Prostate gland (tissue), 2 donors: ENCODE measurements at regions not wholly inside any gene's neighbourhood (a gene's known extent, or its start where the extent isn't known, plus 50 kb on each side); places are given as distances from the start of the nearest gene placed in this dataset.
"Not testable (repeated sequence)": the region's sequence is repeated elsewhere in the genome, so short reads cannot be mapped to it uniquely, and the experiment has no call there.

Source experiments
- DNase-seq: peaks from one replicate; pipeline ENCODE4 v3.0.0-alpha.2; 2019; ENCODE audit warnings: low spot score
- H3K27ac ChIP-seq, 2 donors: fragments of 200-600 bp; sonication (generic); 2 replicates each; pipeline ENCODE4 v1.5.1; 2017 to 2019
- H3K27me3 ChIP-seq: fragments of 200-600 bp; sonication (generic); replicated peaks from 2 replicates; pipeline ENCODE4 v1.5.1; 2019; ENCODE audit not compliant: insufficient read depth
- H3K36me3 ChIP-seq, 2 donors: fragments of 200-600 bp; sonication (generic); 1 replicate in 1 of 2; 2 replicates in 1 of 2; pipeline versions ENCODE4 v1.5.1 to v1.8.1; 2017 to 2019
- H3K4me1 ChIP-seq: fragments of 200-600 bp; sonication (generic); replicated peaks from 2 replicates; pipeline ENCODE4 v1.5.1; 2019
- H3K4me3 ChIP-seq, 2 donors: fragments of 200-600 bp; sonication (generic); 2 replicates each; pipeline ENCODE4 v1.5.1; 2017 to 2019
- H3K9me3 ChIP-seq: fragments of 200-600 bp; sonication (generic); 2 replicates; pipeline ENCODE4 v1.5.1; 2017
- POLR2A ChIP-seq: fragments of 450-650 bp; IDR thresholded peaks from one replicate; pipeline ENCODE4 v1.6.1; 2016; ENCODE audit warnings: antibody characterized with exemption, mild to moderate bottlenecking
- POLR2AphosphoS5 ChIP-seq: sonication (generic); formaldehyde crosslinking; IDR thresholded peaks from one replicate; pipeline ENCODE4 v1.6.1; 2017; ENCODE audit warnings: antibody characterized with exemption
- WGBS: methylation state at CpG from one replicate; pipeline ENCODE4 v1.1.5; 2018; 5-methylcytosine and 5-hydroxymethylcytosine counted together
- intact Hi-C: fragments of 100-400 bp; cut with DNase I; formaldehyde crosslinking; loops from one replicate; pipeline ENCODE4 v1.14.2; 2022
- TF ChIP-seq, protein P1 (sequence below), 4 experiments: fragments of 200-600 bp in 2 of 4; fragments of 450-650 bp in 2 of 4; sonication (generic) in 2 of 4; IDR thresholded peaks; 1 replicate in 3 of 4; 2 replicates in 1 of 4; pipeline ENCODE4 v1.5.1; 2016 to 2019; ENCODE audit warnings: antibody characterized with exemption in 4 of 4, mild to moderate bottlenecking in 2 of 4, moderate library complexity in 2 of 4

DNA sequence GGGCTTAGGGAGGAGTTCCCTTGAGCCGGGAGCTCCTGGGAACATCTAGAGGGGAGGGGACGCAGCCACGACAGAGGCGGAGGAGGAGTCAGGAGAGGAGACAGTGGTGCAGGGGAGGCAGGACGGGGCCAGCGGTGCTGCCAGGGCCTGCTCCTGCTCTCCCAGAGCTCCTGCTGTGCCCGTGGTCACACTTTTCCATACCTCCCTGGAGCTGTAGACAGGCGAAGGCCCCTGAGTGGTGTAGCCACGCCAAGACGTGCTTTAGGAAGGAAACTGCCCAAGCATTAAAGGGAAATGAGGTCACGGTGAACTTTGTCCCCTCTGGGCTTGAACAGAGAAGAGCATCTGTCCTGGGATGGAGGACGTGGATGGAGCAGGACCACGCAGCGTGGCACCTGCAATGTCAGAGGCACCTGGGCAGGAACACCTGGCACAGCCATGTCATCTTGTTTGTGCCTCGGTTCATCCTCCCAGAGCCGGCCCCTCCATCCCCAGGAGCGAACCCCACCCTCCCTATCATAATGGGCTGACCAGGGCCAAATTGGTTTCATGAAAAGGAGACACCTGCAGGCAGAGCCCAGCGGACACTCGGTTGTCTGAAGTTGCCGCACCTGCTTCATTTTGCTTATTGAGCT, 239.5 kb upstream of the SFSWAP start:
- Histone ChIP-seq H3K4me3 (no peak overlapping the region), H3K9me3 (no peaks in the 10 kb centered on the region), H3K36me3 (no peaks in the 10 kb centered on the region), H3K27me3 (peaks cover 4% of the 10 kb centered on the region), H3K4me1 (no peaks in the 10 kb centered on the region), H3K27ac (no peak overlapping the region)
- intact Hi-C loops = no loop called here
- no peak for TF ChIP-seq POLR2A
- no peak for TF ChIP-seq POLR2AphosphoS5
- TF ChIP-seq, protein P1, sequence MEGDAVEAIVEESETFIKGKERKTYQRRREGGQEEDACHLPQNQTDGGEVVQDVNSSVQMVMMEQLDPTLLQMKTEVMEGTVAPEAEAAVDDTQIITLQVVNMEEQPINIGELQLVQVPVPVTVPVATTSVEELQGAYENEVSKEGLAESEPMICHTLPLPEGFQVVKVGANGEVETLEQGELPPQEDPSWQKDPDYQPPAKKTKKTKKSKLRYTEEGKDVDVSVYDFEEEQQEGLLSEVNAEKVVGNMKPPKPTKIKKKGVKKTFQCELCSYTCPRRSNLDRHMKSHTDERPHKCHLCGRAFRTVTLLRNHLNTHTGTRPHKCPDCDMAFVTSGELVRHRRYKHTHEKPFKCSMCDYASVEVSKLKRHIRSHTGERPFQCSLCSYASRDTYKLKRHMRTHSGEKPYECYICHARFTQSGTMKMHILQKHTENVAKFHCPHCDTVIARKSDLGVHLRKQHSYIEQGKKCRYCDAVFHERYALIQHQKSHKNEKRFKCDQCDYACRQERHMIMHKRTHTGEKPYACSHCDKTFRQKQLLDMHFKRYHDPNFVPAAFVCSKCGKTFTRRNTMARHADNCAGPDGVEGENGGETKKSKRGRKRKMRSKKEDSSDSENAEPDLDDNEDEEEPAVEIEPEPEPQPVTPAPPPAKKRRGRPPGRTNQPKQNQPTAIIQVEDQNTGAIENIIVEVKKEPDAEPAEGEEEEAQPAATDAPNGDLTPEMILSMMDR (IDR thresholded peaks at IDR 0.05) = no peak
- WGBS = 53% methylated on average over 20 of the region's 20 CpGs
- DNase-seq = no peak

DNA sequence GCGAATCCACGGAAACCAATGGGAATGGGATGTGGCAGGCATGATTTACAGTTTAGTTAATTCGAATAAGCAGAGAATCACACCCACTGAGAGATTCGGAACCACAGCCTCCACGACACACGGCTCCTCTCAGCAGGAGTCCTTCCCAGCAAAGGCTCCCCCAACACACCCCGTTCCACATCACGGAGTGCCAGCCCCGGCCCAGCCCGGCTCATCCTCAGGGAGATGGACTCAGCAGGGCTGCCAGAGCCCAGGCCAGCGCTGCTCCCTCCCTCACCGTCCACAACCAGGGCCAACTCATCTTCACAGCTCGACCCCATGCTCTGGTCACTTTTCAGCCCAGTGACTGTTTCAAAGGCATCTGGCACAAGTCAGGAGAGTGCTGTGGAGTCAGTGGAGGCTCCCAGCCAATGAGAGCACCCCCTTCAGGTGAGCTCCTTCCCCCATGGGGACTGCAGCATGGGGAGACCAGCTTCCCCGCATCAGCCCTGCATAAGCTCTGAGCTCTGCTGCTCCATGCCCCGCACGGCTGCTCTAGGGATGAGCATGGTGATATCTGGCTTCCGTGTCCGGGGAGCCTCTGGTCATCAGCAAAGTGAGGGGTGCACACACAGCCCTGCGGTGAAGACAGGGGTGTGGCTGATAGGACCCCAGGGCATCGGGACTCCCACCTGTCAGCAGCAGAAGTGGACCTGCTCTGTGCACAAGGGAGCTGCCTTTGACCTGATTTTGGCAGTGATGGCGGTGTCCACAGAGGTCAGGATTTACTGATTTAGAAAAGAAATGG, 238.8 kb upstream of the SFSWAP start:
- 70% methylated on average over 18 of the region's 21 CpGs for WGBS
- Histone ChIP-seq H3K4me3 (no peak overlapping the region), H3K27ac (no peak overlapping the region), H3K36me3 (no peaks in the 10 kb centered on the region), H3K4me1 (no peaks in the 10 kb centered on the region), H3K27me3 (peaks cover 4% of the 10 kb centered on the region), H3K9me3 (no peaks in the 10 kb centered on the region)
- intact Hi-C loops = no loop called here
- no peak for DNase-seq
- no peak for TF ChIP-seq POLR2A
- no peak for TF ChIP-seq POLR2AphosphoS5
- TF ChIP-seq, protein P1 (IDR thresholded peaks at IDR 0.05) = no peak

DNA sequence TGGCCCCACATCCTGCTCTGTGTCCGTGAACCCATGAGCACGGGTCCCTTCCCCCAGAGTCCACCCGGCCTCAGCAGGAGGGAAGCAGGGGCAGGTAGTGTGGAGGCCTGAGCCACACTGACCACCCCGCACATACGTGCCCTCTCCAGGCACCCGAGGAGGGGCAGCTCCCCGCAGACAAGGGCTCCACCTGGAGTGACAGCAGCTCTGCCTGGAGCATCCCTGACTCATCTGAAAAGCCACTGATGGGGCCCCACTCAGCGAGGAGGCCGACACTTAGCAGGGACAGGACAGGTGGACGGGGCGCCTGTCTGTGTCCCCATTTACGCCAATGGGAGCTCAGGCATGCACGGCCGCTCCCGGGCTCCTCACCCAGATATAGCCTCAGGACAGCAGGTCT, 237.6 kb upstream of the SFSWAP start:
- TF ChIP-seq, protein P1 (IDR thresholded peaks at IDR 0.05) = no peak
- no peak for TF ChIP-seq POLR2AphosphoS5
- no peak for TF ChIP-seq POLR2A
- Histone ChIP-seq H3K9me3 (no peaks in the 10 kb centered on the region), H3K27ac (no peak overlapping the region), H3K4me1 (no peaks in the 10 kb centered on the region), H3K36me3 (no peaks in the 10 kb centered on the region), H3K4me3 (no peak overlapping the region), H3K27me3 (peaks cover 4% of the 10 kb centered on the region)
- intact Hi-C loops = no loop called here
- 87% methylated on average over 13 of the region's 15 CpGs for WGBS
- no peak for DNase-seq

DNA sequence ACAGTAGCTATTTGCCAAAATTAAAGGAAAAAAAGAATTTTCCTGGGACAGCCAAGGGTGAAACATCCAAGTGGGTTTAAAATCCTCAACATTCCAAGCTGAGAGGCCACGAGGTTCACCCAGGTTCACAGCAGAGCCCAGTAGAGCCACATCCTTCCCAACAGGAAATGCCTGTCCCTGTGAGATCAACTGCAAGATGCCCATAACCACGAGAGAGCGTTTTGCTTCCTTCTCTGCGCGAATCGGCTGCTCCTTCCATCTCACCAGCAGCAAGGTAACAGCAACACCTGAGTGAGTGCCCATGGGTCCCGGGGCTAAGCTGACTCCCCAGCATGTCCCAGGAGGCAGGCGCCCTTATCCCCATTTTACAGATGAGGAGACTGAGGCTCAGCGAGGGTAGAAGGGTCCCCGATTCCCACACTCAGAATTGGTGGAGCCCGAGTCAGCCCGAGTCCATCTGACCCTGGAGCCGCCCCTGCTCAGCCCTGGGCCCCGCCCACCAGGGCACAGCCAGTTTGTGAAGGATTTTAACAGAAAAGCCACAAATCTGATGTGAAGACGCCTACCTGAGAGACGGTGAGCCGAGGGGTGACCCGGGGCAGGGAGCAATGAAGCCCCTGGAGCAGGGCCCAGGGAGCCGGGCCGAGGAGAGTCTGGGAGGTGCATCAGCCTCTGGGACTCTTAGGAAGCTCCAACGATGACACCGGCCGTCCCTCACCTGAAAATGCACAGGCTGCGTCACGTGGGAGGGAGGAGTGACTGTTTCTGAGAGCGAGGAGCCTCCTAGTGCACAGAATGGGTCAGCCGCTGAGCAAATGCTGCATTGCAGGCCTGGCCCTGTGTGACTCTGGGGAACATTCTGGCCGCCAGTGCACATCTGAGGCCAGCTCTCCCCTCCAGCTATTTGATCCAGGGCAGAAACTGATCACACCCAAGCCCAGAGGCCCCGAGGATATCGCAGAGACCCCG, 236.9 kb upstream of the SFSWAP start:
- H3K4me1 ChIP-seq = no peaks in the 10 kb centered on the region
- H3K4me3 ChIP-seq = no peak overlapping the region
- no peaks in the 10 kb centered on the region for H3K36me3 ChIP-seq
- TF ChIP-seq, protein P1 (IDR thresholded peaks at IDR 0.05) = no peak
- TF ChIP-seq POLR2A (no peak), POLR2AphosphoS5 (no peak)
- WGBS = 78% methylated on average over 28 of the region's 31 CpGs
- no peak overlapping the region for H3K27ac ChIP-seq
- H3K27me3 ChIP-seq = peaks cover 4% of the 10 kb centered on the region
- no peak for DNase-seq
- H3K9me3 ChIP-seq = no peaks in the 10 kb centered on the region
- intact Hi-C loops = no loop called here

DNA sequence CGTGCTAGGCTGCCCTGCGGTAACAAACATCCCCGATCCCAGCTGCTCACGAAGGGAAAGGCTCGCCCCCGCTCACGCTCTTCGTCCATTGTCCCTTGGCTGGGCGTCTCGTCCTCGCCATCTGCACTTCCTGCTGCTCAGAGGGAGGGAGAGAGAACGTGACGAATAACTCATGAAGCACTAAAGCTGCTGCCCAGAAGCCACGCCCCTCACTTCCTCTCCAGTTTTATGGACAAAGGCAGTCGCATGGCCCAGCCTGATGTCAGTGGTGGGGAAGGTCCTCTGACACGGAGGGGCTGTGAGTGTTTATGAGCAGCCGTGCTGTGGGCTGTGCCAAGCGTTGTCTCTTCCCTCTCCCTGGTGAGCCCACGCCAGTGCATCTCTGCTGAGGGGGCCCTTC, 235.9 kb upstream of the SFSWAP start:
- H3K4me1 ChIP-seq, H3K27ac ChIP-seq, DNase-seq, H3K9me3 ChIP-seq, H3K36me3 ChIP-seq, intact Hi-C loops, H3K4me3 ChIP-seq, H3K27me3 ChIP-seq: not testable (repeated sequence)
- WGBS = 60% methylated on average over 1 of the region's 19 CpGs
